ENCODE measurements at regions not wholly inside any gene's neighbourhood (a gene's known extent, or its start where the extent isn't known, plus 50 kb on each side); places are given as distances from the start of the nearest gene placed in this dataset.

DNA sequence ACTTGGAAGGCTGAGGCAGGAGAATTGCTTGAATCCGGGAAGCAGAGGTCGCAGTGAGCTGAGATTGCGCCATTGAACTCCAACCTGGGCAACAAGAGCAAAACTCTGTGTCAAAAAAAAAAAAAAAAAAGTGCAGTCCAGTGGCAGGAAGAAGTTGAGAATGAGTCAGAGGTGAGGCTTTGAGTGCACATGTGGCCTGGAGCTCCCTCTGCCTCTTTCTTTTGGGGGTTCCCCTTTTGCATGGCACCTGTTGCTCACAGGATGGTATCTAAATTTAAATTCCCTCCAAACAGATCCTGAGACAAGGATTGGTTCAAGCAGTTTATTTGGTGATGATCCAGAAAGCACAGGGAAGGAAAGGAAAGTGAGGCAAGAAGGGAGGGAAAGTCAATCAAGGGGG is 151.4 kb upstream of the STX18 start:
- Histone ChIP-seq H3K4me2 (ENCODE audit: control insufficient read depth, insufficient read depth) (no peak overlapping the region), H3K27ac (ENCODE audit: control insufficient read depth, insufficient read depth) (no peak overlapping the region), H3K36me3 (ENCODE audit: control insufficient read depth in 2 of 2, insufficient read depth in 2 of 2, low read length in 1 of 2) (no peaks in the 10 kb centered on the region), H3K4me1 (ENCODE audit: control insufficient read depth, insufficient read depth, low read length) (peaks cover 18% of the 10 kb centered on the region), H3K9me3 (replicated peaks; ENCODE audit: control insufficient read depth, insufficient read depth, low read length) (no peaks in the 10 kb centered on the region; the same call in 2 of the 3 replicates), H4K20me1 (ENCODE audit: control insufficient read depth, insufficient read depth) (no peaks in the 10 kb centered on the region; the same call in 1 of the 2 replicates), H2AFZ (ENCODE audit: control insufficient read depth, low read depth, low read length) (no peak overlapping the region), H3K79me2 (ENCODE audit: control insufficient read depth, insufficient read depth, low read length) (no peaks in the 10 kb centered on the region), H3K27me3 (replicated peaks in 1 of 2; ENCODE audit: control insufficient read depth in 2 of 2, insufficient read depth in 2 of 2, low read length in 1 of 2) (no peaks in the 10 kb centered on the region), H3K9ac (ENCODE audit: control insufficient read depth, insufficient read depth, low read length) (no peak overlapping the region), H3K4me3 (no peak overlapping the region)
- ChIA-PET POLR2A (interaction anchor here (0.6 kb wide), 2 partner anchors 24 to 73 kb away, joined by 5 to 6 read pairs; no protein-coding TSS in a partner anchor), RAD21 (ENCODE audit: unreplicated experiment) (interaction anchor here (0.6 to 0.7 kb wide), 2 partner anchors 12 to 68 kb away, joined by 3 to 6 read pairs; no protein-coding TSS in a partner anchor), CTCF (interaction anchor here (0.5 to 0.9 kb wide), 4 partner anchors 8 to 261 kb away, joined by 3 to 5 read pairs (median 3); no protein-coding TSS in a partner anchor), SMC1A (ENCODE audit: uncharacterized antibody, unreplicated experiment) (no interaction called here)
- in situ Hi-C loops (cut with MboI) (loop anchor here (5.0 kb wide), 1 partner anchor 69 kb away; no protein-coding TSS in a partner anchor), intact Hi-C loops (cut with micrococcal nuclease; ENCODE audit: unreplicated experiment) (no loop called here)
- TF ChIP-seq SMC3 (IDR thresholded peaks at IDR 0.05; ENCODE audit: borderline replicate concordance, low read length) (no peak), STAT3 (IDR thresholded peaks at IDR 0.05; ENCODE audit: low read depth, low read length) (no peak), CEBPB (IDR thresholded peaks at IDR 0.05; ENCODE audit: borderline replicate concordance in 1 of 2, low read depth in 2 of 2, low read length in 2 of 2) (no peak), JUNB (IDR thresholded peaks at IDR 0.05) (peak; percentile 23; the same call in 1 of the 2 replicates), EED (IDR thresholded peaks at IDR 0.05; ENCODE audit: low read depth) (peak; percentile 42; the same call in 1 of the 2 replicates), RUNX3 (IDR thresholded peaks at IDR 0.05; ENCODE audit: low read length) (0 out of 2 replicates have a peak, but pooled peaks have one; percentile 21), TCF12 (IDR thresholded peaks at IDR 0.05; ENCODE audit: low read depth, low read length) (0 out of 2 replicates have a peak, but pooled peaks have one; percentile 36)
- ATAC-seq, result peak; percentile 65
- no TSS peak for BruUV-seq (replicated peaks)
- no peak for FAIRE-seq
- peak; percentile 31 for DNase-seq (ENCODE audit: low read depth, low spot score)
- WGBS (ENCODE audit: insufficient coverage, insufficient replicate concordance, low lambda C conversion rate, missing lambda C conversion rate), result 0% methylated on average over 2 of the region's 3 CpGs

DNA sequence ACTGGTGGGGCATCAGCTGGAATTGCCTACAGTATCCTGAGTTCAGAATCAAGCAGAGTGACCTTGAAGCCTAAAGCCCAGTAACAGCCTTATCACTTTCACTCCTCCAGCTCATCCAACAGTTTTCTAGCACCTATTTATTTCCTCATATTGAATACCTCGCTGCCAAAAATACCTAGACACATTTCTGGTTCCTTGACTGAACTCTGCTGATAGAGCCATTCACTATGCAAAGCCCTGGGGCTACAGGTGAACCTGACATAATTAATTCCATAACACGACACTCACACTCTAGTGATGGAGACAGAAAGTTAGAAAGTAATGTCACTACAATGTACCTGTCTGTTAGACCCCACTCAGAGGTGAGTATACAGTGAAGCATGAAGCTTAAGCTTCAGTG is 149.0 kb upstream of the STX18 start:
- Histone ChIP-seq H3K4me1 (ENCODE audit: control insufficient read depth, insufficient read depth, low read length) (peaks cover 18% of the 10 kb centered on the region), H3K79me2 (ENCODE audit: control insufficient read depth, insufficient read depth, low read length) (no peaks in the 10 kb centered on the region), H3K9me3 (replicated peaks; ENCODE audit: control insufficient read depth, insufficient read depth, low read length) (no peaks in the 10 kb centered on the region; the same call in 2 of the 3 replicates), H2AFZ (ENCODE audit: control insufficient read depth, low read depth, low read length) (no peak overlapping the region), H3K27me3 (replicated peaks in 1 of 2; ENCODE audit: control insufficient read depth in 2 of 2, insufficient read depth in 2 of 2, low read length in 1 of 2) (no peaks in the 10 kb centered on the region), H3K27ac (ENCODE audit: control insufficient read depth, insufficient read depth) (no peak overlapping the region), H3K9ac (ENCODE audit: control insufficient read depth, insufficient read depth, low read length) (no peak overlapping the region), H3K4me2 (ENCODE audit: control insufficient read depth, insufficient read depth) (no peak overlapping the region), H4K20me1 (ENCODE audit: control insufficient read depth, insufficient read depth) (no peaks in the 10 kb centered on the region; the same call in 1 of the 2 replicates), H3K36me3 (ENCODE audit: control insufficient read depth in 2 of 2, insufficient read depth in 2 of 2, low read length in 1 of 2) (no peaks in the 10 kb centered on the region), H3K4me3 (no peak overlapping the region)
- WGBS (ENCODE audit: insufficient coverage, insufficient replicate concordance, low lambda C conversion rate, missing lambda C conversion rate), result 95% methylated on average over 2 of the region's 2 CpGs
- BruUV-seq (replicated peaks), result no TSS peak
- RAD21 ChIA-PET (ENCODE audit: unreplicated experiment), result interaction anchor here (1.0 kb wide), 1 partner anchor 189 kb away, joined by 3 read pairs; no protein-coding TSS in a partner anchor
- in situ Hi-C loops (cut with MboI), result loop anchor here (5.0 kb wide), 1 partner anchor 71 kb away; no protein-coding TSS in a partner anchor
- no peak for ATAC-seq
- intact Hi-C loops (cut with micrococcal nuclease; ENCODE audit: unreplicated experiment), result no loop called here
- CTCF ChIA-PET, result interaction anchor here (0.6 to 0.9 kb wide), 2 partner anchors 171 to 243 kb away, joined by 3 read pairs; no protein-coding TSS in a partner anchor
- no peak for FAIRE-seq
- POLR2A ChIA-PET, result no interaction called here
- SMC1A ChIA-PET (ENCODE audit: uncharacterized antibody, unreplicated experiment), result no interaction called here
- no peak for DNase-seq (ENCODE audit: low read depth, low spot score)
- TF ChIP-seq HCFC1 (IDR thresholded peaks at IDR 0.05; ENCODE audit: low read length) (no peak), ZZZ3 (IDR thresholded peaks at IDR 0.05; ENCODE audit: control insufficient read depth, insufficient read length, low read depth) (no peak), IRF4 (IDR thresholded peaks at IDR 0.05; ENCODE audit: low read depth, low read length) (no peak), CBX3 (IDR thresholded peaks at IDR 0.05; ENCODE audit: borderline replicate concordance, low read depth) (no peak), FOXM1 (IDR thresholded peaks at IDR 0.05; ENCODE audit: low read depth, low read length) (no peak), POU2F2 (IDR thresholded peaks at IDR 0.05; ENCODE audit: borderline replicate concordance, low read depth, low read length) (no peak)
- TF ChIP-seq, protein P1, sequence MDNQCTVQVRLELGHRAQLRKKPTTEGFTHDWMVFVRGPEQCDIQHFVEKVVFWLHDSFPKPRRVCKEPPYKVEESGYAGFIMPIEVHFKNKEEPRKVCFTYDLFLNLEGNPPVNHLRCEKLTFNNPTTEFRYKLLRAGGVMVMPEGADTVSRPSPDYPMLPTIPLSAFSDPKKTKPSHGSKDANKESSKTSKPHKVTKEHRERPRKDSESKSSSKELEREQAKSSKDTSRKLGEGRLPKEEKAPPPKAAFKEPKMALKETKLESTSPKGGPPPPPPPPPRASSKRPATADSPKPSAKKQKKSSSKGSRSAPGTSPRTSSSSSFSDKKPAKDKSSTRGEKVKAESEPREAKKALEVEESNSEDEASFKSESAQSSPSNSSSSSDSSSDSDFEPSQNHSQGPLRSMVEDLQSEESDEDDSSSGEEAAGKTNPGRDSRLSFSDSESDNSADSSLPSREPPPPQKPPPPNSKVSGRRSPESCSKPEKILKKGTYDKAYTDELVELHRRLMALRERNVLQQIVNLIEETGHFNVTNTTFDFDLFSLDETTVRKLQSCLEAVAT (IDR thresholded peaks at IDR 0.05), result no peak
- TF ChIP-seq, protein P2, sequence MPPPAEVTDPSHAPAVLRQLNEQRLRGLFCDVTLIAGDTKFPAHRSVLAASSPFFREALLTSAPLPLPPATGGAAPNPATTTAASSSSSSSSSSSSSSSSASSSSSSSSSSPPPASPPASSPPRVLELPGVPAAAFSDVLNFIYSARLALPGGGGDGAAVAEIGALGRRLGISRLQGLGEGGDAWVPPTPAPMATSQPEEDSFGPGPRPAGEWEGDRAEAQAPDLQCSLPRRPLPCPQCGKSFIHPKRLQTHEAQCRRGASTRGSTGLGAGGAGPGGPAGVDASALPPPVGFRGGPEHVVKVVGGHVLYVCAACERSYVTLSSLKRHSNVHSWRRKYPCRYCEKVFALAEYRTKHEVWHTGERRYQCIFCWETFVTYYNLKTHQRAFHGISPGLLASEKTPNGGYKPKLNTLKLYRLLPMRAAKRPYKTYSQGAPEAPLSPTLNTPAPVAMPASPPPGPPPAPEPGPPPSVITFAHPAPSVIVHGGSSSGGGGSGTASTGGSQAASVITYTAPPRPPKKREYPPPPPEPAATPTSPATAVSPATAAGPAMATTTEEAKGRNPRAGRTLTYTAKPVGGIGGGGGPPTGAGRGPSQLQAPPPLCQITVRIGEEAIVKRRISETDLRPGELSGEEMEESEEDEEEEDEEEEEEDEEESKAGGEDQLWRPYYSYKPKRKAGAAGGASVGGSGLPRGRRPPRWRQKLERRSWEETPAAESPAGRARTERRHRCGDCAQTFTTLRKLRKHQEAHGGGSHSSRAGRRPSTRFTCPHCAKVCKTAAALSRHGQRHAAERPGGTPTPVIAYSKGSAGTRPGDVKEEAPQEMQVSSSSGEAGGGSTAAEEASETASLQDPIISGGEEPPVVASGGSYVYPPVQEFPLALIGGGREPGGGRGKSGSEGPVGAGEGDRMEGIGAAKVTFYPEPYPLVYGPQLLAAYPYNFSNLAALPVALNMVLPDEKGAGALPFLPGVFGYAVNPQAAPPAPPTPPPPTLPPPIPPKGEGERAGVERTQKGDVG (CRISPR knock-in tag; IDR thresholded peaks at IDR 0.05), result no peak

Data from GM12878 (cell line).